Bone marrow (tissue), 2 donors: ENCODE measurements at regions not wholly inside any gene's neighbourhood (a gene's known extent, or its start where the extent isn't known, plus 50 kb on each side); places are given as distances from the start of the nearest gene placed in this dataset.
"Not testable (repeated sequence)": the region's sequence is repeated elsewhere in the genome, so short reads cannot be mapped to it uniquely, and the experiment has no call there.

ENCODE experiments used
- DNase-seq, 2 donors: peaks; one replicate each; lab custom pipeline; 2025; lab: John Stamatoyannopoulos, UW

GRCh38 chr1:185541871-185542301 lies 192.3 kb upstream of the HMCN1 start:
- no peak for DNase-seq

- no peak for DNase-seq
Observed at GRCh38 chr1:185540295-185540694, 193.9 kb upstream of the HMCN1 start.

GRCh38 chr1:185539277-185539943 lies 194.8 kb upstream of the HMCN1 start:
- no peak for DNase-seq

GRCh38 chr1:185538309-185538898 lies 195.8 kb upstream of the HMCN1 start:
- DNase-seq, result not testable (repeated sequence)

- no peak for DNase-seq
Observed at GRCh38 chr1:185537596-185537995, 196.6 kb upstream of the HMCN1 start.

- DNase-seq, result no peak
Observed at GRCh38 chr1:185536165-185536920, 197.8 kb upstream of the HMCN1 start.

- DNase-seq, result no peak
Observed at GRCh38 chr1:185535621-185536020, 198.6 kb upstream of the HMCN1 start.

GRCh38 chr1:185534801-185535200 lies 199.4 kb upstream of the HMCN1 start:
- DNase-seq, result no peak

GRCh38 chr1:185533596-185533995 lies 200.6 kb upstream of the HMCN1 start:
- DNase-seq, result no peak

- no peak for DNase-seq
Observed at GRCh38 chr1:185532856-185533255, 201.3 kb upstream of the HMCN1 start.

- DNase-seq, result no peak
Observed at GRCh38 chr1:185531838-185532237, 202.4 kb upstream of the HMCN1 start.

- no peak for DNase-seq
Observed at GRCh38 chr1:185530215-185530614, 204.0 kb upstream of the HMCN1 start.

- no peak for DNase-seq
Observed at GRCh38 chr1:185529673-185530072, 204.5 kb upstream of the HMCN1 start.

- no peak for DNase-seq
Observed at GRCh38 chr1:185528084-185528676, 206.0 kb upstream of the HMCN1 start.

- DNase-seq, result no peak
Observed at GRCh38 chr1:185526344-185527307, 207.6 kb upstream of the HMCN1 start.

GRCh38 chr1:185520188-185520920 lies 203.3 kb upstream of the IVNS1ABP start:
- no peak for DNase-seq

GRCh38 chr1:185517808-185518419 lies 200.9 kb upstream of the IVNS1ABP start:
- DNase-seq, result no peak

- DNase-seq, result not testable (repeated sequence)
Observed at GRCh38 chr1:185517301-185517700, 200.3 kb upstream of the IVNS1ABP start.

GRCh38 chr1:185515696-185516095 lies 198.7 kb upstream of the IVNS1ABP start:
- DNase-seq, result no peak

- no peak for DNase-seq
Observed at GRCh38 chr1:185514311-185514710, 197.3 kb upstream of the IVNS1ABP start.
